ENCODE measurements at regions not wholly inside any gene's neighbourhood (a gene's known extent, or its start where the extent isn't known, plus 50 kb on each side); places are given as distances from the start of the nearest gene placed in this dataset.

DNA sequence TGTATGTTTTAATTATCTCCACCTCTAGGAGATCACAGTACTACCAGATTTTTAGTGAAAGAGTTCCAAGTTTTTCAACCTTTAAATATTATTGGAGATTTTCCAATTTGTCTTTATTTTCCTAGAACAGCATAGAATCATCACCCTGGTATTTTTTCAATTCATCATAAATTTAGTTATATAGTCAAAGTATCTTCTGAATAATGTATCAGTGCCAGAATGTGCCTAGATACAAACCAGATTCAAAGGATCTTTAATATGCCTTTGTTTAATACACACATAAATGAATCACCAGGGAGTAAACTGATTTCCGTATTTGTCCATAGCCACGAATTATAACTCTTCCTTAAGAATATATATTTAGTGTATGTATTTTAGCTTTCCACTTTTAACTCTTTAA is 1373.1 kb downstream of the STIM2 start:
- TF ChIP-seq, protein P1, sequence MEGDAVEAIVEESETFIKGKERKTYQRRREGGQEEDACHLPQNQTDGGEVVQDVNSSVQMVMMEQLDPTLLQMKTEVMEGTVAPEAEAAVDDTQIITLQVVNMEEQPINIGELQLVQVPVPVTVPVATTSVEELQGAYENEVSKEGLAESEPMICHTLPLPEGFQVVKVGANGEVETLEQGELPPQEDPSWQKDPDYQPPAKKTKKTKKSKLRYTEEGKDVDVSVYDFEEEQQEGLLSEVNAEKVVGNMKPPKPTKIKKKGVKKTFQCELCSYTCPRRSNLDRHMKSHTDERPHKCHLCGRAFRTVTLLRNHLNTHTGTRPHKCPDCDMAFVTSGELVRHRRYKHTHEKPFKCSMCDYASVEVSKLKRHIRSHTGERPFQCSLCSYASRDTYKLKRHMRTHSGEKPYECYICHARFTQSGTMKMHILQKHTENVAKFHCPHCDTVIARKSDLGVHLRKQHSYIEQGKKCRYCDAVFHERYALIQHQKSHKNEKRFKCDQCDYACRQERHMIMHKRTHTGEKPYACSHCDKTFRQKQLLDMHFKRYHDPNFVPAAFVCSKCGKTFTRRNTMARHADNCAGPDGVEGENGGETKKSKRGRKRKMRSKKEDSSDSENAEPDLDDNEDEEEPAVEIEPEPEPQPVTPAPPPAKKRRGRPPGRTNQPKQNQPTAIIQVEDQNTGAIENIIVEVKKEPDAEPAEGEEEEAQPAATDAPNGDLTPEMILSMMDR (IDR thresholded peaks at IDR 0.05) = no peak
- TF ChIP-seq ZFX (IDR thresholded peaks at IDR 0.05; ENCODE audit: borderline replicate concordance) = no peak
